Anterior cingulate cortex (tissue), 58 donors: ENCODE measurements at regions not wholly inside any gene's neighbourhood (a gene's known extent, or its start where the extent isn't known, plus 50 kb on each side); places are given as distances from the start of the nearest gene placed in this dataset.
A peak's percentile ranks its signal among the peaks of the same experiment; 100 is the strongest.
"Not testable (repeated sequence)": the region's sequence is repeated elsewhere in the genome, so short reads cannot be mapped to it uniquely, and the experiment has no call there.

Source experiments
- DNase-seq, 58 donors: peaks; one replicate each; lab custom pipeline; 2025; lab: John Stamatoyannopoulos, UW

DNA sequence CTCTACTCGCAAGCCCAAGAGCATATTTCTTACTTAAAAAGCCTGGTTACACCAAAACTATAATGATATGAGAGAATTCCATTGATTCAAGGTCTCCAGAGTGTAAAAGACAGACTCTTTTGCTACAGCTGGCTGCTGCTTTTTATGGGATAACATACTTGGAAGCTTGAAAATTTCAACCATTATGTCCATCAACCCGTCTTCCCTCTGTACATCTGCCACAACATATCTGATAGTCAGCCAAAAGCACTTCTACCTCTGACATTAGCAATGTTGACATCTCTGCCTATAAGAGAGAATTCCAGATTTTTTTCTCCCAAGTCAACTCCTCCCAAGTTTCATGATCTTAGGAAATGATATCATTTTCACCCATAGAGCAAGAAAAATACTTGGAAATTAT lies 54.4 kb upstream of the IQCM start:
- no peak for DNase-seq

DNA sequence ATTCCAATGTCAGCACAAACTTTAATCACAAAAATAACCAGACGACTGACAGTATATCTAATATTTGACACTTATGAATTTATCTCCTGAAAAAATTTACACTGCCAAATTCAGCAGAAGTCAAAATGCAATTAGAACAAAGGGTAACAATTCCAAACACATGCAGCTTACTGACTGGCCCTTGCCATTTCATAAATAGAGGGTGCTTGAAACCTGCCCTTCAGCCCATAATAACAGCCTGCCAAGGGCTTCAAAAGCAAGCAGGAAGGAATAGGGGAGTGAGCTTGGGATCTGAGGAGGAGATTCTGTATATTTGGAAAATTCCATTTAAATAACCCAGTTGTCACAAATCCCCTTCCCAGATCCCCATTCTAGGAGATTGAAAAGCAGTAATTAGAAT lies 66.1 kb upstream of the IQCM start:
- DNase-seq = no peak

DNA sequence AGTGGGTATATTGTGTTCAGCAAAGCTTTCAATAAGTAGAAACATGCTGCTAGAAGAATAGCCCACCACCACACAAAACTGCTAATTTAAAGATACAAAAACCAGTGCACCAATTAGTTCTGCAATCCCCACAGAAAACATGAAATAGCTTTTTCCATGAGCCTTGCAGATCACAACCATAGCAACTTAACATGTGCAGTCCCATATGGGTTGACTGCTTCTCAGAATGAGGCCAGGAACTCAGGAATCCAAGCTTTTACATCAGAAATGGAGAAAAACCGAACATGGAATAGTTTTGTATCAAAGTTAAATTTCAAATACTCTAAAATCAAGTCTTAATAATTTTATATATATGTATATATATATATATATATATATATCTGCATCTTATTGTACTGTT lies 66.6 kb upstream of the IQCM start:
- DNase-seq = no peak

DNA sequence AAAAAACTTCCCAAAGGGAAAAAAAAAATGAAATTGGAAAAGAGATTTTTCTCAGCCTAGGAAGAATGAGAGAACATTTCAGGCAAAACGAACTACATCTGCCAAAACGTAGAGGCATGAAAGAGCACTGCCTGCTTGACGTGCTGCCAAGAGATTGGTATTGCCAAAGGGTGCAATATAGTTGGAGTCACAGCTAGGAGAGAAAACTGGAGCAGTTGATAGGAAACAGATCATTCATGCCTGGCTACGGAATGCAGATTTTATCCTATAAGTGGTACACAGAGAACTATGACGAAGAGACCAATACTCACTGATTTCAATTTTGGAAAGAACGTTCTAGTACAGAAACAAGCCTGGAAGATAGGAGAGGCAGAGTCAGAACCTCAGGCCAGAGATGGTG lies 68.4 kb upstream of the IQCM start:
- peak in 43 of 58 donors; percentile 0 to 73 (median 21) for DNase-seq

DNA sequence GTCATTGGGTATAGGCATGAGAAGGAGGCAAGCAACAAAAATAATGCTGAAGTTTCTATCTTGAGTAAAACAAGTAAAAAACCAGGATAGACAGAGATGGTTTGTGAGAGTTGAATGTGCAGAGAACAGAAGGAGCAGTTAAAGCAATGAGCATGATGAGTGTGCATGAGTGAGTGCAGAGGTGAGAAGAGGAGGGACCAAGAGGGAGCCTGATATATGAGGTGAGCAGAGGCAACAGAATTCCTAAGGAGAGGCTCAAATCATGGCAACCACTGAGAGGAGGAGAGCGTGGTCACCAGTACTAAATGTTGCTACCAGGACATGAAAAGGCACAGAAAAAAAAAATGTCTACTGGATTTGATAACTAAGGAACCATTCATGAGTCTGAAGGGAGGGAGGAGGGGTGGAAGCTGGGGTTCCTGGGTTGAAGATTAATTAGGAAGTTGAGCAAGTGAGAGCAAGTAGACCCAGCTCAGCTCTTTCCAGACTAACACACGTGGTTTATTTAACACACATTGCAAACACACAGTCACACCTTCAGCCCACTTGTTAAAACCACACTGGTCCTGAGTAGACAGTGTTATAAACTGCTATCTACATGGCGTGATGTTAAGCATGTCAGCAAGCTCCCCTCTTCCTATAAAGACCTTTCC lies 69.0 kb upstream of the IQCM start:
- no peak for DNase-seq

DNA sequence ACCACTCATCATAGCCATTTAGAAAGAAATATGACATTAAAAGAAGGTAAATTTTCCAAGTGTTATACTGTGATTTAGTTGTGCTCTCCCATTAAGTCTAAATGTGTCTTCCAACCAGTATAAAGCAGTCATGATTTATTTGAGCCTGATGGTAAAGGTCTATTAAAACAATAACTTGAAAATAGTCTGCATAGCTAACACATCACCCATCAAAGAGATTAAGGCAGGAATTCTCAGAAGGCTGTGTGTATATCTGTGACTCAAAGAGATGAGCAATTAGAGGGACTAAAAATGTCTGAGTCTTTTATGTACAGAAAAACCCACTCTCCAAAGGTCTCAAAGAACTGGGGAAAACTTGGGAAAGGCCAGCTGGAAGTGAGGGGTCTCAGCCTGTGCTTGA lies 70.3 kb upstream of the IQCM start:
- no peak for DNase-seq

DNA sequence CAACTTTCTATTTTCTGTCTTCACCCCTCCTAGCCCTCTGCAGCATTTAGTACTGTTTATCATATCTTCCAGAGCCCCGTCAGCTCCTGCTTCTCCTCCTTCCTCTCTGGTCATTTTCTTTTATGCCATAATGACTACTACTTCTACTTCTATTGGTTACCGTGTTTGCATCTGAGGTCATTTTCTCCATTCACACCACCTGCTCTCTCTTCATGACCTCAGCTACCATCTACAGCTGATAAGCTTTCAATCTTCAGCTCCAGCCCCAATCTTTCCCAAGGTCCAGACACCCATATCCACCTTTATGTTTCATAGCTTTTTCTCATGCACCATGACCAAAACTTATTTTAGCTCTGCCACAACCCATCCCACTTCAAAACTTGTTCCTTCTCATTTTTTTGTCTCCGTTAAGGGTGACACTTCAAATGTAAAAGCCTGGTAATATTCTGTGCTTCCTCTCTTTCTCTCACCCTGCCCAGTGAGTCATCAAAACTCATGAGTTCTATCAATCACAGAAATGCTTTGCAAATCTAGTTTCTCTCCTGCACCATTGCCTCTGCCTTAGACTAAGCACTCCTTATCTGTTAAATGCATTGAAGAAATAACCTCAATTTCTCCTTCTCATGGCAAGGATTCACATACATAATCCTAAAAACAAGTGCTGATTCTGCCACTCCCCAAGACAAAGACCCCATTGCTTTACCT lies 71.3 kb upstream of the IQCM start:
- DNase-seq = no peak

DNA sequence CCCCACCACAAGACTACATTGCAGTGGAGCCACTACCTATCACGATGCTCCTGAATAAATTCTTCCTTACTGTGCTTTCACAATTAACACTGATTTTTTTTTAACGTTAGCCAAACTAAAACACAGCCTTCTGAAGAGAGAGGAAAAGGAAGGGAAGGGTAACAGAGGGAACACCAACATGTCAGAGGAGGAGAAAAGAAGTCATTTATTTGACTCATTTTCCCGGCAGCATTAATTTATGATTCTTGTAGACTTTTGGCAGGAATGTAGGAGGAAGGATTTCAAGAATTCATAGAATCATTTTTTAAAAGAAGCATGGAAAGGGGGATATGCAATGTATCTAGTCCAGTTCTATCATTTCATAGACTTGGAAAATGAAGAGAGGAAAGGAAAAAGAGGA lies 74.3 kb upstream of the IQCM start:
- DNase-seq = no peak

DNA sequence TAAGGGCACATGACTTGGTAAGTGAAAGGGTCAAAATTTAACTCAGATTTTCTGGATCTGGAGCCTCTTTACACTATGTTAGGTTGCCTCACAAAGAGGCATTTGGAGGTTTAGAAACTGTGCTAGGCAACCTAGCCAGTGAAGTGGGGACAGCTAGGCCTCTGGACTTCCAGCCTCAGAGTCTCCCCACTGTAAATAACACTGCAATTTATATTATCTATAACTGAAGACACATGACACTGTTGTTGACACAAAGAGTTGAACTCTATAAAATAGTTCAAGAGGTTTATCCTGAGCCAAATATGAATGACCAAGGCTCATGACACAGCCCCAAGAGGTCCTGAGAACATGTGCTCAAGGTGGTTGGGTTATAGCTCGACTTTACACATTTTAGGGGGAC lies 74.9 kb upstream of the IQCM start:
- no peak for DNase-seq

DNA sequence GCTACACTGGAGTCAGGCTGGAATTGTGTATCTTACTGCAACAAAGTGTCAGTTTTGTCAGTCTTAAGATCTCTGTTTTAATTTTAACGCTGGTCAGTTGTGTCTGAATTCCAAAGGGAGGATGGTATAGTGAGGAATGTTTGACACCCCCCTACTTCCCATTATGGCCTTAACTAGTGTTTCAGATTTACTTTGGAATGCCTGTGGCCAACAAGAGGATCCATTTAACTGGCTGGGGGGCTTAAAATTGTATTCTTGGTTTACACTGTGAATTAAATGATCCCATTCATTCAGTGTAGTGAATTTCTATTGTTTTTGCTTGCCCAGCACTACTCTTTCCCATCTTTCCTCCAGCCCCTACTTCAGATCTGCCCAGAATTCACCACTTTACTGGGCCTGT lies 75.8 kb upstream of the IQCM start:
- DNase-seq = no peak

DNA sequence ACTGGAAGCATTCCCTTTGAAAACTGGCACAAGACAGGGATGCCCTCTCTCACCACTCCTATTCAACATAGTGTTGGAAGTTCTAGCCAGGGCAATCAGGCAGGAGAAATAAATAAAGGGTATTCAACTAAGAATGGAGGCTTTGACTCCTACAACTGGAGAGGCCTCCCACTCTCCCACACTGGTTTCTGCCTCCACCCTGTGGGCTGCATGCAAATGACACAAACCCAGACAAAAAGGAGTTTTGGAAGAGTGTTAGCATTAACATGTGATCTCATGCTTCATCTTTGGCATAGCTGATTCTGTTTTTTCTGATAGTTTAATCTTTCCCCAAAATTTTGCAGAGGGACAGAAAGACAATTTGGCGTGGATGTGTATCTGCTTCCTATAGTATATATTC lies 80.8 kb upstream of the IQCM start:
- DNase-seq = peak in 17 of 58 donors; percentile 0 to 6 (median 2)

DNA sequence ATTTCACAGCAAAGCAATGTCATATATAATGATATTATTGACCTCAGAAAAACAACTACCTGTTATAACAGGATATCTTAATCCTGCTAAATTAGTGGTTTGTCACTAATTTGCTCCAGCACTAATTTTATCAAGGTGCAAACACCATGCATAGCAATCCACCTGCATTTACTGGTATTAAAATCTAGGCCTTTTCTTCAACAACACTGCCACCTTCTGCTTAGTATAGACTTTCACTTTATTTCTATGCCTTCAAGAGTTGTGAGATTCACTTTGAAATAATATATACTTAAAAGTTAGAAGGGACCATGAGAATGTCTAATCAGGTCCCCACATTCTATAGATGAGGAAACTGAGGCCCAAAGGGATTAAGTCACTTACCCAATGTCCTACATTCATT lies 82.1 kb upstream of the IQCM start:
- peak in 2 of 58 donors; percentile 1 to 6 for DNase-seq

DNA sequence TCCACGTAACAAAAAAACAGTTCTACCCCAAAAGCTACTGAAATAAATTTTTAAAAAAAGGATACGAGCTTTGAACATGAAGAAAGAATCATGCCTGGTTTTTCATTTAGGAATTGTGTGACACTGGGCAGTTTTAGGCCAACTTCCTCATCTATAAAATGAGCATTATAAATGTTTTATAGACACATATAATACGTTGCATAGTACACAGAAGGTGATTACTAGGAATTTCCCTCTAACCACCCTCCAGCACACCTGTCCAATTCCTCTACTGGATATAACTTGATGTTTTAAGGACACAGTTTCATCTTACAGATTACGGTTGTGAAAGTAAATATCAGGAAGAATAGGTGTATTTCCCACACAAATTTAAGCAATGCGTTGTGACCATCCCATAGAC lies 85.5 kb upstream of the IQCM start:
- no peak for DNase-seq

DNA sequence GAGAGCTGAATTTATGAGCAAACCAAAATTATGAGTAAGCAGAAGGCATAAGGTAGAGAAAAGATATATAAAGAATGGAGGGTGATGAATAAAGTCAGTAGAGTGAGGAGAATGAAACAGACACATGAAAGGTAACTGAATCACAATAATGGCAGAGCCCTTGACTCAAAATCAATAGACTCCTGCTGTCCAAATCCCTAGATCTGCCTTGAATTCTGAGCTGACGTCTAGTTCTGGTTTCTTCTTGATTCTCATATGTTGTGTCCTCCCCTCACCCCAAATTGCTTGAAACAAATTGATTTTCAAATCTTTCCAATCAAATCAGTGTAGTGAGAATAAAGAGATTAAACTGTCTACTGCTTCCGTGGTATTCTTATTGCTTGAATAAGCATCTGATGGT lies 86.6 kb upstream of the IQCM start:
- no peak for DNase-seq

DNA sequence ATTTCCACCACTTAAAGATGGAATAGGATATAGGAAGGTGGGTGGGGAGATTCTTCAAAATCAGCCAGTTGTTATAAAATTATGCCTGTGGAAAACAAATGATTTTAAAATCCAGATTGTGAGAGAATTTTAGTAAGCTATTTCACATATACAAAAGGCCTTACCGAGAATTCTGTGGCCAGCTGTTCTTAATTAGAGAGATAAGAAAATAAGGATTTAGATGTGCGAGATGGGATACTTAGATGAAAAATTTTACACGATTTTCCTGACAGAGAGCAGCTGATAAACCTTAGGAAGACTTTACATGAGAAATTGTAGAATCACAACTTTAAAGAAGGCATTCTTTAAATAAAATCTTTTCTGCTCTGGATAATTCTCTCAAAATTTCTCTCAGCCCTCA lies 94.5 kb upstream of the IQCM start:
- DNase-seq = no peak

DNA sequence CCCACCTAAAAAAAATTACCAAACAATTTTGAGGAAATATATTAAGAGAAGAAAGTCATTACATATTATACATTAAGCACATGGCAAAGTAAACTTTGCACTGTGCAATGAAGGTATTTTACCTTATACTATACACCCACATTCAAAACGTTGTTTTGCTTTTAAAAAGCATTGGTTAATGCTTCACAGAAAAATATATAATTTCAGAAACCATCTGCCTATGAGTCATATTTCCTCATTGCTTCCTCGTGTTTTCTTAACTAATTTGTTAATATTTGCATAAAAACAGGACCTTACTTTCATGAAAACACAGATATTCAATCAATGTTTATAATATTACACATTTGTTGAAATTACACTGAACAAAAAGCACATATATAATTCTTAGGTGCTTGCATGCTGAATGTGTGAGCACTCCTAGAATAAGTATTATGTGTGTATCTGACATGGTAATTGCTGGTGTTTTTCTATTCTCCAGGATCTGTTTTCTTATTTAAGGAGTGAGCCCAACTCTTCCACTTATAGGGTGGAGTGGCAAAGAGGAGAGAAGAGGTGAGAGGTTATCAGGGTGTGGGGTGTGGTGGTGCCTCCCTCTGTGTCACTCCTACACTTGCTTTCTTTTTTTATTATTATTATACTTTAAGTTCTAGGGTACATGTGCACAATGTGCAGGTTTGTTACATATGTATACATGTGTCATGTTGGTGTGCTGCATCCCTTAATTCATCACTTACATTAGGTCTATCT lies 95.1 kb upstream of the IQCM start:
- no peak for DNase-seq

DNA sequence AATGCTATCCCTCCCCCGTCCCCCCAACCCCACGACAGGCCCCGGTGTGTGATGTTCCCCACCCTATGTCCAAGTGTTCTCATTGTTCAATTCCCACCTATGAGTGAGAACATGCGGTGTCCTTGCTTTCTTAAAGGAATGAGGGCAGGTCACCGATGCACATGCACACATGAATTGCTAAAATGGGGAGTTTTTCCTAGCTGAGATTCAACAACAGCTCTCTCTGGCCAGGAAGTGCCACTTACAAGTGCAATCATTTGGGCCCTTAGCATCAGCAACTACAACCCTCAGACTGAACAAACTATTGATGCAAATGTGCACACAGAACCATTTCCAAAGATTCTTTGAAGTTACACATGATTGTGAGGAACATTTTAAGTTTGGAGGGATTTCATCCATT lies 95.7 kb upstream of the IQCM start:
- DNase-seq = no peak

DNA sequence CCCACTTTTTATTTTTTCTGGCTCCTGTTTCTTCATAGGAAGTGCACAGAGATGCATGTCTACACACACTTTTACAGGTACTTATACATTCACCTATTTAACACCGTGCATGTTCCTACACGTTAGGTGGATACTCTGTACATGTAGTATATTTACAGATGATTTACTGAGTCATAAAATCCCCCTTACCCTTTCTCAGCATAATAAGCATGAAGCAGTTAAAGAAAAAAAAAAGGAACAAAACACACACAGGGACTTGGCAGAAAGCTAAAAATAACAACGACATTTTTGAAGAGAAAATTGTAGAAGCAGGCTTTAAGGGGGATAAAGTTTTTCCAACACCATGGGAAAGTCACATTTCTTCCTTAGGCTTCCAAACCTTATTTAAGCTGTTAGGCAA lies 96.4 kb upstream of the IQCM start:
- DNase-seq = no peak

DNA sequence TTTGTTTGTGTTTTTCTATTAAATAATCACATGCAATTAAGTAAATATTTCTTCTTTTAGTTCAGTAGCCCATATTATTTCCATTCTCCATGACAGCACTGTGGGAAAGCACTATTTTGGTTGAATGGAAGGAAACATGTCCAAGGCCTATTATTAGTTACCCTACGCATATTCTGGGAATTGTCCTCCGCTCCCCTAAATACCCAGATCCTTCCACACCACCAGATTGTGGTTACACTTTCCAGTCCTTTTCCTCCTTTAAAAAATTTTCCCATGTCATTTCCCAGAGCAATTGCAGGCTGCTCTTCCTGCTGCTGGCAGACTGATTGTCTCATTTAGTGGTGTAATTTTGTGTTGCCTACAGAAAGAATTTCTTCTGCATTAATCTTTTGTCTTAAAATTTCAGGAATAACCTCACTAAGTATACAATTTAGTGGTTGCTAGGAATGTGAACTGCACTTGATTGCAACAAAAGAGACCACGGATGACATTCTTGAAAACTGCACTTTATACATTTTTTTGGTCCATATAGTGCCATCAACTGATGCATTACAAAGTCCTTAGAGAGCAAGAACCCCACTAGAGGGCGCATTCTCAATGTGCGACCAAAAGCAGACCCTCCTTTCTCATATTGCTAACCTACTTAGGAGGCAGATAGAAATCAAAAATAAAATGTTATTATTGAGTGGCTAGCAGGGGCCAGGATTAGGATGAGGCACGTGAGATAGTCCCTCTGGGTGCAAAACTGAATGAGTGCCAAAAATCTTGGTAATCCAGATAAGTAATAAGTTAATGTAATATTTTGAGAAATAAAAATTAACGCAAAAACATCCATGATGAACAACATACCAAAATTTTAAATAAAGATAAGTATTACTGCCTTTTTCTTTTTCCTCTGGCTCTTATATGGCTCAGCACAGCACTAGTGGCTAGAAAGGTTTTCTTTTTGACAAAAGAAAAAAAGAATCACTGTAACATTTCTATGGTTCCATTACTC lies 98.8 kb upstream of the IQCM start:
- peak in 4 of 58 donors; percentile 0 to 5 (median 1) for DNase-seq

DNA sequence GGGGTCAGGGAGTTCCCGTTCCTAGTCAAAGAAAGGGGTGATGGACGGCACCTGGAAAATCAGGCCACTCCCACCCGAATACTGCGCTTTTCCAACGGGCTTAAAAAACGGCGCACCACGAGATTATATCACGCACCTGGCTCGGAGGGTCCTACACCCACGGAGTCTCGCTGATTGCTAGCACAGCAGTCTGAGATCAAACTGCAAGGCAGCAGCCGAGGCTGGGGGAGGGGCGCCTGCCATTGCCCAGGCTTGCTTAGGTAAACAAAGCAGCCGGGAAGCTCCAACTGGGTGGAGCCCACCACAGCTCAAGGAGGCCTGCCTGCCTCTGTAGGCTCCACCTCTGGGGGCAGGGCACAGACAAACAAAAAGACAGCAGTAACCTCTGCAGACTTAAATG lies 100.1 kb upstream of the IQCM start:
- DNase-seq = not testable (repeated sequence)

DNA sequence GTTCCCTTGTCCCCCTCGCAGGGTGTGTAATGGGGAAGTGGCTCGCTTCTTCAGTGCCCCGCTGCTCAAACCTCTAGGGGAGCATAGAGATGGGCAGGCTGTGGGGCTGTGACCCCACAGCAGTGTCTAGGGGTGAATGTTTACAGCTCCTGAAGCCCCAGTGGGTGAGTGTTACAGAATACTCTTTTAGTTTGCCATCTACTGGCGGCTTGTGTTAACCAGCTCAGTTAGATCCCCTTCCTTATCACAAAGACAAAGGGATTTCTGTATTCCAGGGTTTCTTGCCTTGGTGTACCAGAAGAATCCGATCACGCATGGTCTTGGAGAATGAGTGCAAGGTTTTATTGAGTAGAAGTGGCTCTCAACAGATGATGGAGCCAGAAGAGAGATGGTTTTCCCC lies 108.1 kb upstream of the IQCM start:
- DNase-seq = no peak
